ENCODE measurements at regions not wholly inside any gene's neighbourhood (a gene's known extent, or its start where the extent isn't known, plus 50 kb on each side); places are given as distances from the start of the nearest gene placed in this dataset.

- H3K9me3 ChIP-seq (ENCODE audit: control insufficient read depth, low read depth, low read length) = no peaks in the 10 kb centered on the region
- H2BK12ac ChIP-seq (ENCODE audit: insufficient read length, low read depth, low read length) = no peak overlapping the region
- no peak overlapping the region for H3K18ac ChIP-seq (ENCODE audit: insufficient read length, low read depth, low read length)
- no peak overlapping the region for H2BK120ac ChIP-seq (ENCODE audit: low read depth, low read length, poor library complexity, severe bottlenecking)
- no peak overlapping the region for H3K23ac ChIP-seq (ENCODE audit: insufficient read length, low read depth, low read length)
- no peak overlapping the region for H3T11ph ChIP-seq (ENCODE audit: low read length)
- Mint-ChIP-seq H3K4me1 (peaks cover 5 to 6% of the 10 kb centered on the region in 2 experiments), H3K4me3 (no peak overlapping the region), H3K9me3 (peaks cover 0 to 5% of the 10 kb centered on the region in 2 experiments; a peak in 2 of 5 replicates), H3K36me3 (ENCODE audit: insufficient read depth in 1 of 3, low read depth in 3 of 3) (no peaks in the 10 kb centered on the region; a peak in 1 of 7 replicates), H3K27ac (peak overlapping the region in 1 of 3 experiments; percentile 94; a peak in 2 of 7 replicates), H3K27me3 (ENCODE audit: low read depth) (no peaks in the 10 kb centered on the region)
- H3K9ac ChIP-seq (ENCODE audit: extremely low read depth, insufficient read length, low read length) = no peak overlapping the region
- H3K4me2 ChIP-seq (ENCODE audit: insufficient read depth, insufficient read length, low read length) = no peak overlapping the region
- H4K8ac ChIP-seq (replicated peaks; ENCODE audit: insufficient read length, low read depth, low read length) = no peak overlapping the region
- H3K79me2 ChIP-seq (ENCODE audit: insufficient read depth, low read length) = no peaks in the 10 kb centered on the region
- H3K4me1 ChIP-seq (ENCODE audit: insufficient read depth, low read length) = no peaks in the 10 kb centered on the region; the same call in 1 of the 2 replicates
- no peak overlapping the region for H4K91ac ChIP-seq (ENCODE audit: insufficient read length, low read depth, low read length)
- no peaks in the 10 kb centered on the region for H3K27me3 ChIP-seq (ENCODE audit: insufficient read depth, low read length)
- no peak overlapping the region for H2AFZ ChIP-seq (ENCODE audit: low read length)
- H3K27ac ChIP-seq (ENCODE audit: insufficient read length, low read depth, low read length) = no peak overlapping the region
- WGBS (ENCODE audit: extremely low coverage, insufficient read length, low lambda C conversion rate) = no CpG with 5 or more reads among the region's 3 CpGs
- H3K79me1 ChIP-seq (ENCODE audit: insufficient read depth, low read depth, low read length, poor library complexity, severe bottlenecking) = no peaks in the 10 kb centered on the region
- no peaks in the 10 kb centered on the region for H4K20me1 ChIP-seq (ENCODE audit: control insufficient read depth, insufficient read depth, insufficient read length)
- no peak for DNase-seq
- no peaks in the 10 kb centered on the region for H3K23me2 ChIP-seq (ENCODE audit: insufficient read length, low read depth, low read length, poor library complexity, severe bottlenecking)
- no peak overlapping the region for H2AK5ac ChIP-seq (ENCODE audit: insufficient read length, low read length)
- no peak overlapping the region for H3K4ac ChIP-seq (ENCODE audit: low read depth, low read length)
- TF ChIP-seq CTCF (conservative IDR thresholded peaks at IDR 0.05) = no peak
- no peak overlapping the region for H2BK5ac ChIP-seq (ENCODE audit: insufficient read length, low read length)
- H4K5ac ChIP-seq (ENCODE audit: insufficient read length, low read depth, low read length) = no peak overlapping the region
- H3K56ac ChIP-seq (ENCODE audit: insufficient read length, low read depth, low read length) = no peak overlapping the region
- H2BK20ac ChIP-seq (ENCODE audit: low read depth, low read length, poor library complexity, severe bottlenecking) = no peak overlapping the region
- no peak overlapping the region for H3K14ac ChIP-seq (ENCODE audit: insufficient read depth, low read length)
- H2BK15ac ChIP-seq (ENCODE audit: low read depth, low read length) = no peak overlapping the region
Measured at GRCh38 chr2:221245045-221245444, 327.1 kb downstream of the EPHA4 start.
